HEK293 (cell line): ENCODE measurements at regions not wholly inside any gene's neighbourhood (a gene's known extent, or its start where the extent isn't known, plus 50 kb on each side); places are given as distances from the start of the nearest gene placed in this dataset.
"Not testable (repeated sequence)": the region's sequence is repeated elsewhere in the genome, so short reads cannot be mapped to it uniquely, and the experiment has no call there.

Source experiments
- CTCF ChIA-PET: fragments of 350-600 bp; formaldehyde crosslinking; extraction: SDS; loops from one replicate; lab custom pipeline; 2021; ENCODE audit warnings: antibody characterized with exemption; lab: Yijun Ruan, JAX
- POLR2A ChIA-PET: fragments of 300-600 bp; formaldehyde crosslinking; extraction: SDS; loops from one replicate; lab custom pipeline; 2020; ENCODE audit warnings: antibody characterized with exemption, inconsistent platforms; lab: Yijun Ruan, JAX
- H3K27ac ChIP-seq: fragments of 200-500 bp; sonication (Bioruptor generic); 2 replicates; pipeline ENCODE4 v1.5.1; 2014; ENCODE audit warnings: low read depth, low read length, control low read depth, inconsistent platforms; ENCODE audit errors: extremely low read depth
- H3K36me3 ChIP-seq, 2 experiments: fragments of 200-500 bp in 1 of 2; sonication (Bioruptor generic) in 1 of 2; 1 replicate in 1 of 2; 2 replicates in 1 of 2; pipeline ENCODE4 v1.5.1; 2014 to 2017; ENCODE audit warnings: inconsistent platforms in 2 of 2, low read length in 2 of 2; ENCODE audit not compliant: control insufficient read depth in 2 of 2, insufficient read depth in 1 of 2
- H3K4me1 ChIP-seq: fragments of 200-500 bp; sonication (Bioruptor generic); 2 replicates; pipeline ENCODE4 v1.5.1; 2014; ENCODE audit warnings: mild to moderate bottlenecking, low read length, inconsistent platforms; ENCODE audit not compliant: control insufficient read depth, insufficient read depth
- H3K4me3 ChIP-seq: 2 replicates; pipeline ENCODE4 v1.5.1; 2011; ENCODE audit warnings: low read depth, mild to moderate bottlenecking, control low read depth, low read length, moderate library complexity
- H3K9me3 ChIP-seq: fragments of 200-500 bp; sonication (Bioruptor generic); 2 replicates; pipeline ENCODE4 v1.5.1; 2014; ENCODE audit warnings: low read depth, low read length, inconsistent platforms; ENCODE audit not compliant: control insufficient read depth, insufficient read depth
- OSR2 ChIP-seq: fragments of 450-650 bp; formaldehyde crosslinking; IDR thresholded peaks from 2 replicates; pipeline ENCODE4 v1.5.1; 2016; ENCODE audit warnings: missing biosample characterization, missing genetic modification characterization
- RBAK ChIP-seq: fragments of 450-650 bp; formaldehyde crosslinking; IDR thresholded peaks from 2 replicates; pipeline ENCODE4 v1.5.1; 2016; ENCODE audit warnings: missing biosample characterization, missing genetic modification characterization
- SCRT2 ChIP-seq: fragments of 450-650 bp; formaldehyde crosslinking; IDR thresholded peaks from 2 replicates; pipeline ENCODE4 v1.5.1; 2016; ENCODE audit warnings: missing biosample characterization, missing genetic modification characterization
- ZBTB6 ChIP-seq: fragments of 450-650 bp; formaldehyde crosslinking; IDR thresholded peaks from 2 replicates; pipeline ENCODE4 v1.5.1; 2017; ENCODE audit warnings: missing biosample characterization, missing genetic modification characterization
- ZFP37 ChIP-seq: fragments of 450-650 bp; formaldehyde crosslinking; IDR thresholded peaks from 2 replicates; pipeline ENCODE4 v1.5.1; 2016; ENCODE audit warnings: missing biosample characterization, missing genetic modification characterization
- ZNF112 ChIP-seq: fragments of 450-650 bp; formaldehyde crosslinking; IDR thresholded peaks from 2 replicates; pipeline ENCODE4 v1.5.0; 2017; ENCODE audit warnings: missing biosample characterization, missing genetic modification characterization
- ZNF140 ChIP-seq: fragments of 450-650 bp; formaldehyde crosslinking; IDR thresholded peaks from 2 replicates; pipeline ENCODE4 v1.5.1; 2016; ENCODE audit warnings: missing biosample characterization, missing genetic modification characterization
- ZNF202 ChIP-seq: fragments of 450-650 bp; formaldehyde crosslinking; IDR thresholded peaks from 2 replicates; pipeline ENCODE4 v1.5.1; 2016; ENCODE audit warnings: missing biosample characterization, missing genetic modification characterization, borderline replicate concordance
- ZNF214 ChIP-seq: fragments of 450-650 bp; formaldehyde crosslinking; IDR thresholded peaks from 2 replicates; pipeline ENCODE4 v1.5.1; 2017; ENCODE audit warnings: missing biosample characterization, mild to moderate bottlenecking, missing genetic modification characterization, borderline replicate concordance
- ZNF239 ChIP-seq: fragments of 450-650 bp; formaldehyde crosslinking; IDR thresholded peaks from 2 replicates; pipeline ENCODE4 v1.5.1; 2016; ENCODE audit warnings: missing biosample characterization, missing genetic modification characterization
- ZNF280C ChIP-seq: fragments of 450-650 bp; formaldehyde crosslinking; IDR thresholded peaks from 2 replicates; pipeline ENCODE4 v1.5.1; 2016; ENCODE audit warnings: missing biosample characterization, missing genetic modification characterization
- ZNF311 ChIP-seq: fragments of 450-650 bp; formaldehyde crosslinking; IDR thresholded peaks from 2 replicates; pipeline ENCODE4 v1.5.1; 2017; ENCODE audit warnings: missing biosample characterization, missing genetic modification characterization, borderline replicate concordance
- ZNF324 ChIP-seq: fragments of 450-650 bp; formaldehyde crosslinking; IDR thresholded peaks from 2 replicates; pipeline ENCODE4 v1.5.1; 2016; ENCODE audit warnings: missing biosample characterization, missing genetic modification characterization
- ZNF529 ChIP-seq: fragments of 450-650 bp; formaldehyde crosslinking; IDR thresholded peaks from 2 replicates; pipeline ENCODE4 v1.5.1; 2017; ENCODE audit warnings: missing genetic modification characterization, missing biosample characterization; ENCODE audit not compliant: insufficient replicate concordance
- ZNF623 ChIP-seq: fragments of 450-650 bp; formaldehyde crosslinking; IDR thresholded peaks from 2 replicates; pipeline ENCODE4 v1.5.1; 2016; ENCODE audit warnings: missing biosample characterization, missing genetic modification characterization
- ZNF670 ChIP-seq: fragments of 450-650 bp; formaldehyde crosslinking; IDR thresholded peaks from 2 replicates; pipeline ENCODE4 v1.5.1; 2016; ENCODE audit warnings: missing biosample characterization, missing genetic modification characterization, low read depth
- ZNF704 ChIP-seq: fragments of 450-650 bp; formaldehyde crosslinking; IDR thresholded peaks from 2 replicates; pipeline ENCODE4 v1.5.1; 2016; ENCODE audit warnings: missing biosample characterization, missing genetic modification characterization
- ZNF837 ChIP-seq: fragments of 450-650 bp; formaldehyde crosslinking; IDR thresholded peaks from 2 replicates; pipeline ENCODE4 v1.5.1; 2016; ENCODE audit warnings: missing biosample characterization, missing genetic modification characterization
- ZSCAN23 ChIP-seq: fragments of 450-650 bp; formaldehyde crosslinking; IDR thresholded peaks from 2 replicates; pipeline ENCODE4 v1.5.1; 2016; ENCODE audit warnings: missing biosample characterization, missing genetic modification characterization
- TF ChIP-seq, protein P1 (sequence below): fragments of 450-650 bp; formaldehyde crosslinking; IDR thresholded peaks from 2 replicates; pipeline ENCODE4 v1.5.1; 2016; ENCODE audit warnings: missing biosample characterization, missing genetic modification characterization

DNA sequence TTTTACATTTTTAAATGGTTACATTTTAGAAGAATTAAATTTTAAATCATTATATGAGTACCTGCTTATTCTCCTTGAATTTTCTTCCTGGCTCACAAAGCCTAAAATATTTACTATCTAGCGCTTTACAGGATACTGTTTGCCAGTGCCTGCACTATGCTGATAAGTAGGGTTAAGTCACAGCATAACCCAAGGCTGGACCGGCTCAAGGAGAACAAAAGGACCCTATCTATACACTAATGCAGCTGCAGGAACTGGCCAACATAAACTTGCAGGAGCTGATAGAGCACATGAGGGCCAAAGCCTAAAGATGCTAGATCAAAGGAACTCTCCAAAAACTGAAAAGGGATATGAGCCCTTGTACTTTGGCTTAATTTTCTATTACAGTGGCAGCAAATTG, 1086.9 kb upstream of the TMPRSS15 start (continued):
- no peak for TF ChIP-seq ZNF214 (tag by site-specific recombination)
- no peak for TF ChIP-seq OSR2 (tag by site-specific recombination)
- TF ChIP-seq ZNF140 (tag by site-specific recombination), result no peak
- no peak for TF ChIP-seq ZNF704 (tag by site-specific recombination)
- TF ChIP-seq ZNF529 (tag by site-specific recombination), result no peak
- no peak for TF ChIP-seq ZNF280C (tag by site-specific recombination)
- no peak for TF ChIP-seq RBAK (tag by site-specific recombination)

GRCh38 chr21:19493437-19494241, 1090.1 kb upstream of the TMPRSS15 start:
- H3K36me3 ChIP-seq, H3K9me3 ChIP-seq, POLR2A ChIA-PET, H3K27ac ChIP-seq, H3K4me1 ChIP-seq, H3K4me3 ChIP-seq: not testable (repeated sequence)
- CTCF ChIA-PET, result interaction anchor here (1.2 kb wide), 1 partner anchor 47 kb away, joined by 4 read pairs; no protein-coding TSS in a partner anchor

DNA sequence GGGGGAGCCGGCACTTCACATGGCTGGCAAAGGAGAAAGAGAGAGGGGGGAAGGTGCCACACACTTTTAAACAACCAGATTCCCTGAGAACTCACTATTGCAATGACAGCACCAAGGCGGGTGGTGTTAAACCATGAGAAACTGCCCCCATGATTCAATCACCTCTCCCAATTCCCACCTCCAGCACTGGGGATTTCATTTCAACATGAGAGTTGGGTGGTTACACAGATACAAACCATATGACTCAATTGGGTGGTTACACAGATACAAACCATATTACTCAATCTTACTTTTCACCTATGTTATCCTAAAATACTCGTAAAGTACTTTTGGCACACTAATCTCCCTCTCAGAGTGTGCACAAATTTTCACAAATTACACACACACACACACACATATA, 1097.5 kb upstream of the TMPRSS15 start:
- no peaks in the 10 kb centered on the region for H3K36me3 ChIP-seq
- TF ChIP-seq ZNF623 (tag by site-specific recombination), result no peak
- TF ChIP-seq SCRT2 (tag by site-specific recombination), result no peak
- no peak for TF ChIP-seq ZNF202 (tag by site-specific recombination)
- no peak for TF ChIP-seq ZNF837 (tag by site-specific recombination)
- TF ChIP-seq ZNF214 (tag by site-specific recombination), result no peak
- no peak for TF ChIP-seq ZNF311 (tag by site-specific recombination)
- TF ChIP-seq, protein P1, sequence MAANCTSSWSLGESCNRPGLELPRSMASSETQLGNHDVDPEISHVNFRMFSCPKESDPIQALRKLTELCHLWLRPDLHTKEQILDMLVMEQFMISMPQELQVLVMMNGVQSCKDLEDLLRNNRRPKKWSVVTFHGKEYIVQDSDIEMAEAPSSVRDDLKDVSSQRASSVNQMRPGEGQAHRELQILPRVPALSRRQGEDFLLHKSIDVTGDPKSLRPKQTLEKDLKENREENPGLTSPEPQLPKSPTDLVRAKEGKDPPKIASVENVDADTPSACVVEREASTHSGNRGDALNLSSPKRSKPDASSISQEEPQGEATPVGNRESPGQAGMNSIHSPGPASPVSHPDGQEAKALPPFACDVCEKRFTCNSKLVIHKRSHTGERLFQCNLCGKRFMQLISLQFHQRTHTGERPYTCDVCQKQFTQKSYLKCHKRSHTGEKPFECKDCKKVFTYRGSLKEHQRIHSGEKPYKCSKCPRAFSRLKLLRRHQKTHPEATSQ (tag by site-specific recombination), result no peak
- TF ChIP-seq ZFP37 (tag by site-specific recombination), result no peak
- TF ChIP-seq ZNF239, result no peak
- no peak for TF ChIP-seq ZNF112
- TF ChIP-seq ZSCAN23 (tag by site-specific recombination), result no peak
- no peak for TF ChIP-seq ZNF324 (tag by site-specific recombination)
- no peak for TF ChIP-seq ZNF670
- no peak for TF ChIP-seq ZBTB6
- no peaks in the 10 kb centered on the region; the same call in 1 of the 2 replicates for H3K9me3 ChIP-seq
- H3K4me1 ChIP-seq, result no peaks in the 10 kb centered on the region
- POLR2A ChIA-PET, result no interaction called here
- CTCF ChIA-PET, result no interaction called here
- H3K27ac ChIP-seq, result no peak overlapping the region
- no peak overlapping the region for H3K4me3 ChIP-seq
